PC-9 (cell line): ENCODE measurements at regions not wholly inside any gene's neighbourhood (a gene's known extent, or its start where the extent isn't known, plus 50 kb on each side); places are given as distances from the start of the nearest gene placed in this dataset.

Experiments used
- BruUV-seq: library from RNA; stranded (reverse); fragments of 400-500 nt; replicated peaks from 2 replicates; lab custom pipeline; 2021; lab: Mats Ljungman, UMichigan
- CTCF ChIA-PET: fragments of 300-600 bp; sonication (Branson Sonifier 250); formaldehyde crosslinking; loops from one replicate; lab custom pipeline; 2022; ENCODE audit warnings: antibody characterized with exemption; lab: Charles Lee
- POLR2A ChIA-PET: fragments of 300-600 bp; sonication (Branson Sonifier 250); formaldehyde crosslinking; loops from one replicate; lab custom pipeline; 2022; ENCODE audit warnings: antibody characterized with exemption; ENCODE audit not compliant: unreplicated experiment; lab: Charles Lee
- DNase-seq, 2 experiments: peaks; one replicate each; pipeline versions ENCODE4 v3.0.0 to v3.0.0-alpha.2; 2015 to 2022; ENCODE audit warnings: mixed read lengths in 1 of 2
- H2AFZ ChIP-seq: fragments of 200-600 bp; sonication (generic); 2 replicates; pipeline ENCODE4 v1.8.1; 2017; ENCODE audit warnings: antibody characterized with exemption
- H3F3A ChIP-seq: fragments of 200-600 bp; sonication (generic); 2 replicates; pipeline ENCODE4 v1.8.1; 2017; ENCODE audit warnings: antibody characterized with exemption, mild to moderate bottlenecking, low read depth; ENCODE audit not compliant: insufficient read depth
- H3K27ac ChIP-seq: fragments of 200-600 bp; sonication (generic); 2 replicates; pipeline ENCODE4 v1.6.1; 2016; ENCODE audit warnings: mixed run types
- H3K27me3 ChIP-seq: fragments of 200-600 bp; sonication (generic); 2 replicates; pipeline ENCODE4 v1.6.1; 2016; ENCODE audit warnings: low read depth, mixed run types; ENCODE audit not compliant: insufficient read depth
- H3K36me3 ChIP-seq: fragments of 200-600 bp; sonication (generic); 2 replicates; pipeline ENCODE4 v1.6.1; 2016; ENCODE audit warnings: low read depth, mixed run types
- H3K4me1 ChIP-seq: fragments of 200-600 bp; sonication (generic); replicated peaks from 2 replicates; pipeline ENCODE4 v1.6.1; 2016; ENCODE audit warnings: mixed run types; ENCODE audit not compliant: insufficient read depth
- H3K4me2 ChIP-seq: fragments of 200-600 bp; sonication (generic); 2 replicates; pipeline ENCODE4 v1.6.1; 2017; ENCODE audit warnings: mixed run types
- H3K4me3 ChIP-seq: fragments of 200-600 bp; sonication (generic); 2 replicates; pipeline ENCODE4 v1.6.1; 2016; ENCODE audit warnings: mixed run types
- H3K79me2 ChIP-seq: fragments of 200-600 bp; sonication (generic); 2 replicates; pipeline ENCODE4 v1.6.1; 2017; ENCODE audit warnings: low read depth, mixed run types
- H3K9me2 ChIP-seq: fragments of 200-600 bp; sonication (generic); 2 replicates; pipeline ENCODE4 v1.8.1; 2017; ENCODE audit warnings: mild to moderate bottlenecking; ENCODE audit not compliant: insufficient read depth
- H3K9me3 ChIP-seq: fragments of 200-600 bp; sonication (generic); 2 replicates; pipeline ENCODE4 v1.8.1; 2016; ENCODE audit warnings: low read depth; ENCODE audit not compliant: insufficient read depth
- H4K20me1 ChIP-seq: fragments of 200-600 bp; sonication (generic); 2 replicates; pipeline ENCODE4 v1.8.1; 2017; ENCODE audit not compliant: insufficient read depth
- CTCF ChIP-seq: fragments of 200-600 bp; sonication (generic); conservative IDR thresholded peaks from 2 replicates; pipeline ENCODE4 v1.6.1; 2017; ENCODE audit warnings: mixed run types, antibody characterized with exemption, mild to moderate bottlenecking, moderate library complexity
- EZH2 ChIP-seq: fragments of 200-600 bp; sonication (generic); IDR thresholded peaks from 2 replicates; pipeline ENCODE4 v1.8.0; 2017; ENCODE audit warnings: antibody characterized with exemption, low read depth
- intact Hi-C: fragments of 100-400 bp; cut with micrococcal nuclease; formaldehyde crosslinking; loops from one replicate; pipeline ENCODE4 v1.10.0; 2022; ENCODE audit not compliant: unreplicated experiment

GRCh38 chr17:12386225-12386624, 279.5 kb upstream of the MYOCD start:
- H3F3A ChIP-seq: no peaks in the 10 kb centered on the region
- no peaks in the 10 kb centered on the region for H3K9me3 ChIP-seq
- DNase-seq: no peak
- H3K27me3 ChIP-seq: 0 out of 2 replicates have a peak, but pooled peaks cover under 1% of the 10 kb centered on the region
- no peaks in the 10 kb centered on the region for H3K4me1 ChIP-seq
- ChIA-PET POLR2A (no interaction called here), CTCF (no interaction called here)
- H3K4me2 ChIP-seq: no peak overlapping the region
- H4K20me1 ChIP-seq: no peaks in the 10 kb centered on the region
- BruUV-seq: no TSS peak
- no peaks in the 10 kb centered on the region for H3K9me2 ChIP-seq
- H3K79me2 ChIP-seq: no peaks in the 10 kb centered on the region
- no peak overlapping the region for H3K27ac ChIP-seq
- no peaks in the 10 kb centered on the region for H3K36me3 ChIP-seq
- no peak overlapping the region for H2AFZ ChIP-seq
- no peak overlapping the region for H3K4me3 ChIP-seq
- intact Hi-C loops: no loop called here
- no peak for TF ChIP-seq CTCF
- TF ChIP-seq EZH2: no peak

- H3K36me3 ChIP-seq: no peaks in the 10 kb centered on the region
- CTCF ChIA-PET: no interaction called here
Observed at GRCh38 chr17:12388226-12388625, 277.5 kb upstream of the MYOCD start.

GRCh38 chr17:12389421-12389820, 276.3 kb upstream of the MYOCD start:
- CTCF ChIA-PET: no interaction called here
- no peaks in the 10 kb centered on the region for H3K4me1 ChIP-seq

More at GRCh38 chr17:12388226-12388625, 277.5 kb upstream of the MYOCD start:
- Histone ChIP-seq H3K9me3 (no peaks in the 10 kb centered on the region), H3K4me1 (no peaks in the 10 kb centered on the region), H3K79me2 (no peaks in the 10 kb centered on the region), H3K4me2 (no peak overlapping the region), H3K9me2 (no peaks in the 10 kb centered on the region), H4K20me1 (no peaks in the 10 kb centered on the region), H3K27me3 (peaks cover 4% of the 10 kb centered on the region; the same call in 1 of the 2 replicates), H2AFZ (no peak overlapping the region), H3K27ac (no peak overlapping the region), H3K4me3 (no peak overlapping the region), H3F3A (no peaks in the 10 kb centered on the region)
- intact Hi-C loops: no loop called here
- TF ChIP-seq EZH2 (no peak), CTCF (no peak)
- no peak for DNase-seq
- BruUV-seq: no TSS peak
- POLR2A ChIA-PET: no interaction called here

More at GRCh38 chr17:12389421-12389820, 276.3 kb upstream of the MYOCD start:
- DNase-seq: no peak
- Histone ChIP-seq H3K27ac (no peak overlapping the region), H3K27me3 (peaks cover 4% of the 10 kb centered on the region; the same call in 1 of the 2 replicates), H3F3A (no peaks in the 10 kb centered on the region), H2AFZ (no peak overlapping the region), H3K79me2 (no peaks in the 10 kb centered on the region), H3K9me3 (no peaks in the 10 kb centered on the region), H3K36me3 (no peaks in the 10 kb centered on the region), H3K9me2 (no peaks in the 10 kb centered on the region), H3K4me2 (no peak overlapping the region), H3K4me3 (no peak overlapping the region), H4K20me1 (no peaks in the 10 kb centered on the region)
- POLR2A ChIA-PET: no interaction called here
- TF ChIP-seq CTCF (no peak), EZH2 (no peak)
- BruUV-seq: no TSS peak
- intact Hi-C loops: no loop called here
